ENCODE measurements at regions not wholly inside any gene's neighbourhood (a gene's known extent, or its start where the extent isn't known, plus 50 kb on each side); places are given as distances from the start of the nearest gene placed in this dataset.

- TF ChIP-seq NFIC (IDR thresholded peaks at IDR 0.05), result no peak
- TF ChIP-seq CREB1 (IDR thresholded peaks at IDR 0.05; ENCODE audit: low read depth), result no peak
- TF ChIP-seq REST (IDR thresholded peaks at IDR 0.05; ENCODE audit: low read depth), result no peak
- no peak for TF ChIP-seq TAF1 (IDR thresholded peaks at IDR 0.05; ENCODE audit: low read depth)
- no peak for TF ChIP-seq EGR1 (IDR thresholded peaks at IDR 0.05)
- no peak for TF ChIP-seq YY1 (IDR thresholded peaks at IDR 0.05; ENCODE audit: low read depth)
- TF ChIP-seq EP300 (IDR thresholded peaks at IDR 0.05; ENCODE audit: borderline replicate concordance), result no peak
- TF ChIP-seq MAX (IDR thresholded peaks at IDR 0.05), result no peak
- TF ChIP-seq USF1 (IDR thresholded peaks at IDR 0.05), result no peak
These were observed 197.1 kb upstream of the TPM1 start for GRCh38 chr15:62845241-62846126.

- TF ChIP-seq NFIC (IDR thresholded peaks at IDR 0.05) (no peak), TAF1 (IDR thresholded peaks at IDR 0.05; ENCODE audit: low read depth) (no peak), REST (IDR thresholded peaks at IDR 0.05; ENCODE audit: low read depth) (no peak), FOXM1 (IDR thresholded peaks at IDR 0.05; ENCODE audit: borderline replicate concordance, low read depth) (no peak), TEAD4 (IDR thresholded peaks at IDR 0.05) (no peak), YY1 (IDR thresholded peaks at IDR 0.05; ENCODE audit: low read depth) (no peak), EGR1 (IDR thresholded peaks at IDR 0.05) (no peak), ZBTB7A (IDR thresholded peaks at IDR 0.05; ENCODE audit: low read depth) (no peak), MAX (IDR thresholded peaks at IDR 0.05) (no peak), TCF12 (IDR thresholded peaks at IDR 0.05; ENCODE audit: low read depth) (no peak), RAD21 (IDR thresholded peaks at IDR 0.05; ENCODE audit: low read depth) (no peak), CEBPB (IDR thresholded peaks at IDR 0.05) (no peak)
These were observed 196.3 kb upstream of the TPM1 start for GRCh38 chr15:62846131-62846804.

- TF ChIP-seq NFIC (IDR thresholded peaks at IDR 0.05) (no peak), EGR1 (IDR thresholded peaks at IDR 0.05) (no peak), TCF12 (IDR thresholded peaks at IDR 0.05; ENCODE audit: low read depth) (no peak), REST (IDR thresholded peaks at IDR 0.05; ENCODE audit: low read depth) (no peak), TAF1 (IDR thresholded peaks at IDR 0.05; ENCODE audit: low read depth) (no peak), TEAD4 (IDR thresholded peaks at IDR 0.05) (no peak), EP300 (IDR thresholded peaks at IDR 0.05; ENCODE audit: borderline replicate concordance) (no peak), CREB1 (IDR thresholded peaks at IDR 0.05; ENCODE audit: low read depth) (no peak), ZBTB7A (IDR thresholded peaks at IDR 0.05; ENCODE audit: low read depth) (no peak), RAD21 (IDR thresholded peaks at IDR 0.05; ENCODE audit: low read depth) (no peak), USF1 (IDR thresholded peaks at IDR 0.05) (no peak), CEBPB (IDR thresholded peaks at IDR 0.05) (no peak), YY1 (IDR thresholded peaks at IDR 0.05; ENCODE audit: low read depth) (no peak), FOXM1 (IDR thresholded peaks at IDR 0.05; ENCODE audit: borderline replicate concordance, low read depth) (no peak), MAX (IDR thresholded peaks at IDR 0.05) (no peak)
These were observed 195.6 kb upstream of the TPM1 start for GRCh38 chr15:62846805-62847495.
